Endodermal cell (in vitro differentiated cells): ENCODE measurements at regions not wholly inside any gene's neighbourhood (a gene's known extent, or its start where the extent isn't known, plus 50 kb on each side); places are given as distances from the start of the nearest gene placed in this dataset.

ENCODE experiments used
- DNase-seq: peaks from one replicate; pipeline ENCODE4 v3.0.0-alpha.2; 2017
- H3K27ac ChIP-seq: 2 replicates; pipeline ENCODE4 v1.5.1; 2013; ENCODE audit warnings: mild to moderate bottlenecking, low read depth, low read length, moderate library complexity
- H3K27me3 ChIP-seq: 2 replicates; pipeline ENCODE4 v1.6.1; 2013; ENCODE audit warnings: mild to moderate bottlenecking, low read length, moderate library complexity; ENCODE audit not compliant: insufficient read depth, control insufficient read depth, poor library complexity, severe bottlenecking
- H3K36me3 ChIP-seq: 2 replicates; pipeline ENCODE4 v1.7.0; 2013; ENCODE audit warnings: mild to moderate bottlenecking, low read length, moderate library complexity; ENCODE audit not compliant: control insufficient read depth, insufficient read depth
- H3K4me1 ChIP-seq: one replicate; pipeline ENCODE4 v1.7.0; 2013; ENCODE audit warnings: low read length; ENCODE audit not compliant: control insufficient read depth, insufficient read depth
- H3K4me3 ChIP-seq: 2 replicates; pipeline ENCODE4 v1.5.1; 2013; ENCODE audit warnings: mild to moderate bottlenecking, low read length, moderate library complexity
- H3K9ac ChIP-seq: 2 replicates; pipeline ENCODE4 v1.6.1; 2013; ENCODE audit warnings: mild to moderate bottlenecking, low read length, moderate library complexity; ENCODE audit not compliant: poor library complexity, severe bottlenecking; ENCODE audit errors: extremely low read depth
- H3K9me3 ChIP-seq: 2 replicates; pipeline ENCODE4 v1.6.1; 2013; ENCODE audit warnings: mild to moderate bottlenecking, low read length, moderate library complexity; ENCODE audit not compliant: control insufficient read depth
- H3K27ac Mint-ChIP-seq: 2 replicates; pipeline ENCODE4 v1.8.0; 2020; ENCODE audit warnings: mixed read lengths
- H3K27me3 Mint-ChIP-seq: 2 replicates; pipeline ENCODE4 v1.8.0; 2021; ENCODE audit warnings: mild to moderate bottlenecking, mixed read lengths; ENCODE audit not compliant: insufficient read depth
- H3K36me3 Mint-ChIP-seq: 2 replicates; pipeline ENCODE4 v1.8.0; 2020; ENCODE audit warnings: low read depth, mixed read lengths
- H3K4me1 Mint-ChIP-seq: 2 replicates; pipeline ENCODE4 v1.8.0; 2020; ENCODE audit warnings: mixed read lengths
- H3K4me3 Mint-ChIP-seq: 2 replicates; pipeline ENCODE4 v1.8.0; 2020; ENCODE audit warnings: mild to moderate bottlenecking, moderate library complexity, mixed read lengths
- H3K9me3 Mint-ChIP-seq: 2 replicates; pipeline ENCODE4 v1.8.0; 2020; ENCODE audit warnings: mild to moderate bottlenecking, mixed read lengths
- WGBS, 2 experiments: methylation state at CpG; one replicate each; pipeline versions ENCODE4 v1.1.5 to v1.1.7; 2013; ENCODE audit warnings: missing lambda C conversion rate in 2 of 2, mixed read lengths in 1 of 2; ENCODE audit not compliant: insufficient coverage in 1 of 2, insufficient read length in 1 of 2; 5-methylcytosine and 5-hydroxymethylcytosine counted together
- TF ChIP-seq, protein P1 (sequence below): fragments of 200-600 bp; sonication (generic); conservative IDR thresholded peaks from 2 replicates; pipeline ENCODE4 v1.5.0; 2021; ENCODE audit warnings: antibody characterized with exemption, mild to moderate bottlenecking

DNA sequence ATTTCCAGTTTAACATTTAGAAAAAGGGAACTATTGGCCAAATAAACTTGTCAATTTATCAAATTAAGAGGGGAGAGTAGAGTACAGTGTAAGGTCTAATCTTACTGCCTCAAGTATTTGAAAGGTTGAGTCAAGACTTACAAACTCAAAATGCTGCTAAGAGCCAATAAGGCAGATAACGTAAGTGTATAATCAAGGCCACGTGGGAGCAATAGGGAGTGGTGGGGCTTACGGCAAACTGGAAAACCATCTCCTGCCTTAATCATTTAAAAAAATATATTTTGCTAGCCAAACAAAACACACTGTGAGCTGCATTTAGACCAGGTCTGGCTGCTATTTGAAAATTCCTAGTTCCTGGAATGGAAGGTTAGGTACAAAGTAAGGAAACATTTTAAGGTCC lies 107.3 kb upstream of the FRMD4B start:
- no peaks in the 10 kb centered on the region for H3K36me3 ChIP-seq
- WGBS, 2 experiments = 75 to 92% methylated on average over 2 to 3 of the region's 3 CpGs

DNA sequence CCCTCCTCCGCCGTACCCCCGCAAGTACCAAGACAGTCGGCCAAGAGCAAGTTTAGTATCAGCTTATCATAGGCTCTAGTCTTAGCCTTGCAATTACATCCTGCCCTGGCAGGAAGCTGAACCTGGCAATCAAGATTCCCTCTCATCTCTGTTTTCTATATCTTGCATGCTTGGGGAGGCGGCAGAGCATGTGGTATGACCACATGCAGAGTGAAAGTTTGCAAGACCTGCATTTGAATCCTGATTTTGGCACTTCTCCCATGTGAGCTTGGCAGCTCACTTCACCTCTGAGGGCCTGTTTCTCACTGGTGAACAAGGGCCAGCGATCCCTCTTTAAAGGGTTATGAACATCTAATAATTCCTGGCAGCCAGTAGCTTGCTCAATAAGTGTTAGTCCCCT lies 106.1 kb upstream of the FRMD4B start:
- H3K4me1 Mint-ChIP-seq = peaks cover 15% of the 10 kb centered on the region
- Histone ChIP-seq H3K9ac (no peak overlapping the region), H3K27ac (no peak overlapping the region), H3K9me3 (no peaks in the 10 kb centered on the region), H3K36me3 (no peaks in the 10 kb centered on the region), H3K4me3 (no peak overlapping the region), H3K4me1 (peaks cover 7% of the 10 kb centered on the region), H3K27me3 (peaks cover 68% of the 10 kb centered on the region)
- H3K4me3 Mint-ChIP-seq = no peak overlapping the region
- peaks cover 47% of the 10 kb centered on the region for H3K27me3 Mint-ChIP-seq
- H3K27ac Mint-ChIP-seq = no peak overlapping the region
- 93 to 96% methylated on average over 5 to 6 of the region's 6 CpGs for WGBS, 2 experiments
- TF ChIP-seq, protein P1, sequence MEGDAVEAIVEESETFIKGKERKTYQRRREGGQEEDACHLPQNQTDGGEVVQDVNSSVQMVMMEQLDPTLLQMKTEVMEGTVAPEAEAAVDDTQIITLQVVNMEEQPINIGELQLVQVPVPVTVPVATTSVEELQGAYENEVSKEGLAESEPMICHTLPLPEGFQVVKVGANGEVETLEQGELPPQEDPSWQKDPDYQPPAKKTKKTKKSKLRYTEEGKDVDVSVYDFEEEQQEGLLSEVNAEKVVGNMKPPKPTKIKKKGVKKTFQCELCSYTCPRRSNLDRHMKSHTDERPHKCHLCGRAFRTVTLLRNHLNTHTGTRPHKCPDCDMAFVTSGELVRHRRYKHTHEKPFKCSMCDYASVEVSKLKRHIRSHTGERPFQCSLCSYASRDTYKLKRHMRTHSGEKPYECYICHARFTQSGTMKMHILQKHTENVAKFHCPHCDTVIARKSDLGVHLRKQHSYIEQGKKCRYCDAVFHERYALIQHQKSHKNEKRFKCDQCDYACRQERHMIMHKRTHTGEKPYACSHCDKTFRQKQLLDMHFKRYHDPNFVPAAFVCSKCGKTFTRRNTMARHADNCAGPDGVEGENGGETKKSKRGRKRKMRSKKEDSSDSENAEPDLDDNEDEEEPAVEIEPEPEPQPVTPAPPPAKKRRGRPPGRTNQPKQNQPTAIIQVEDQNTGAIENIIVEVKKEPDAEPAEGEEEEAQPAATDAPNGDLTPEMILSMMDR = no peak
- no peak for DNase-seq
- no peaks in the 10 kb centered on the region for H3K36me3 Mint-ChIP-seq
- H3K9me3 Mint-ChIP-seq = no peaks in the 10 kb centered on the region

More for the DNA sequence above, 107.3 kb upstream of the FRMD4B start:
- H3K27ac ChIP-seq = no peak overlapping the region
- no peak overlapping the region for H3K4me3 ChIP-seq
- DNase-seq = no peak
- H3K36me3 Mint-ChIP-seq = no peaks in the 10 kb centered on the region
- TF ChIP-seq, protein P1 = no peak
- no peak overlapping the region for H3K4me3 Mint-ChIP-seq
- peaks cover 57% of the 10 kb centered on the region for H3K27me3 Mint-ChIP-seq
- H3K9me3 Mint-ChIP-seq = no peaks in the 10 kb centered on the region
- peaks cover 80% of the 10 kb centered on the region for H3K27me3 ChIP-seq
- H3K27ac Mint-ChIP-seq = no peak overlapping the region
- H3K4me1 Mint-ChIP-seq = peaks cover 15% of the 10 kb centered on the region
- H3K9ac ChIP-seq = no peak overlapping the region
- H3K4me1 ChIP-seq = peaks cover 7% of the 10 kb centered on the region
- no peaks in the 10 kb centered on the region for H3K9me3 ChIP-seq

DNA sequence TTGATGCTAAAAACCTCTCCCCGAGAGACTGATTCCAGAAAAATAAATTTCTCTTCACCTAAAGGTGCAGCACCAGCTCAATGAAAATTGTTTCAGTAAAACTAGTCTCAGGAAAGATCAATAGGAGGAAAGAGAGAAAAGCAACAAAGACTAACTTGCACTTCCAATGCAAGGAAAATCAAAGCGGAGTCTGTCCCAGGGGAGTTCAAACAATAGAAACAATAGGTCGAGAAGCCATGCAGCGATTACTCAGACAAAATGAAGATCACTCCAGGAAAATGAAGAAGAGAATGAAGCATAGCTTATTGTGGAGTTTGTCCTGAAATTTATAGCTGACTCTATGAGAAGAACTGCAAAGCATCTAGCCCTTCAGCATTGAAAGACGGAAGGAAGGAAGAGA lies 105.1 kb upstream of the FRMD4B start:
- H3K9me3 ChIP-seq = no peaks in the 10 kb centered on the region
- TF ChIP-seq, protein P1 = no peak
- peaks cover 58% of the 10 kb centered on the region for H3K27me3 ChIP-seq
- Mint-ChIP-seq H3K9me3 (no peaks in the 10 kb centered on the region), H3K4me1 (peaks cover 20% of the 10 kb centered on the region), H3K27ac (no peak overlapping the region), H3K36me3 (no peaks in the 10 kb centered on the region), H3K4me3 (no peak overlapping the region), H3K27me3 (peaks cover 44% of the 10 kb centered on the region)
- H3K9ac ChIP-seq = no peak overlapping the region
- DNase-seq = no peak
- no peaks in the 10 kb centered on the region for H3K36me3 ChIP-seq
- H3K27ac ChIP-seq = peak overlapping the region; percentile 19
- WGBS, 2 experiments = 32 to 51% methylated on average over 3 to 5 of the region's 5 CpGs
- no peak overlapping the region for H3K4me3 ChIP-seq
- H3K4me1 ChIP-seq = peaks cover 7% of the 10 kb centered on the region
